ENCODE measurements at regions not wholly inside any gene's neighbourhood (a gene's known extent, or its start where the extent isn't known, plus 50 kb on each side); places are given as distances from the start of the nearest gene placed in this dataset.
A peak's percentile ranks its signal among the peaks of the same experiment; 100 is the strongest.

- Histone ChIP-seq H3K79me2 (ENCODE audit: insufficient read depth, low read length) (no peaks in the 10 kb centered on the region), H3K27me3 (ENCODE audit: insufficient read depth, low read length) (no peaks in the 10 kb centered on the region), H3K4me2 (ENCODE audit: low read length) (peak overlapping the region; percentile 39), H4K20me1 (ENCODE audit: insufficient read depth, low read length) (no peaks in the 10 kb centered on the region), H3K27ac (ENCODE audit: low read depth, low read length) (no peak overlapping the region), H3K9ac (ENCODE audit: low read length) (no peak overlapping the region), H2AFZ (ENCODE audit: low read depth, low read length) (no peak overlapping the region), H3K9me3 (ENCODE audit: insufficient read depth, low read depth, low read length) (no peaks in the 10 kb centered on the region), H3K4me3 (ENCODE audit: insufficient read depth, low read depth, low read length) (no peak overlapping the region), H3K4me1 (ENCODE audit: insufficient read depth, low read length) (peaks cover 16% of the 10 kb centered on the region), H3K36me3 (ENCODE audit: insufficient read depth, low read length) (no peaks in the 10 kb centered on the region)
- Mint-ChIP-seq H3K9me3 (ENCODE audit: unreplicated experiment) (no peaks in the 10 kb centered on the region), H3K27ac (ENCODE audit: unreplicated experiment) (no peak overlapping the region), H3K4me3 (ENCODE audit: unreplicated experiment) (no peak overlapping the region), H3K4me1 (ENCODE audit: low read depth, unreplicated experiment) (peaks cover 16% of the 10 kb centered on the region), H3K36me3 (ENCODE audit: low read depth, unreplicated experiment) (no peaks in the 10 kb centered on the region), H3K27me3 (ENCODE audit: low read depth, unreplicated experiment) (peaks cover 6% of the 10 kb centered on the region)
- TF ChIP-seq CTCF (IDR thresholded peaks at IDR 0.05; ENCODE audit: insufficient read depth, low read depth, low read length), result no peak
- TF ChIP-seq EZH2 (IDR thresholded peaks at IDR 0.05; ENCODE audit: insufficient read depth, low read length), result no peak
- DNase-seq (ENCODE audit: low read depth) (no peak), FAIRE-seq (no peak)
Measured at GRCh38 chr6:163946437-163946836, 531.9 kb downstream of the QKI start.

- TF ChIP-seq CTCF (IDR thresholded peaks at IDR 0.05; ENCODE audit: insufficient read depth, low read depth, low read length), result no peak
- TF ChIP-seq EZH2 (IDR thresholded peaks at IDR 0.05; ENCODE audit: insufficient read depth, low read length), result no peak
- peak overlapping the region; percentile 57 for H2AFZ ChIP-seq (ENCODE audit: low read depth, low read length)
Measured at GRCh38 chr6:163945808-163946207, 531.3 kb downstream of the QKI start.

GRCh38 chr6:163944897-163945296 is 530.4 kb downstream of the QKI start:
- Mint-ChIP-seq H3K27ac (ENCODE audit: unreplicated experiment) (no peak overlapping the region), H3K27me3 (ENCODE audit: low read depth, unreplicated experiment) (peaks cover 6% of the 10 kb centered on the region), H3K4me3 (ENCODE audit: unreplicated experiment) (no peak overlapping the region), H3K4me1 (ENCODE audit: low read depth, unreplicated experiment) (peaks cover 7% of the 10 kb centered on the region), H3K36me3 (ENCODE audit: low read depth, unreplicated experiment) (no peaks in the 10 kb centered on the region), H3K9me3 (ENCODE audit: unreplicated experiment) (no peaks in the 10 kb centered on the region)
- FAIRE-seq (no peak), DNase-seq (ENCODE audit: low read depth) (no peak)
- H3K9ac ChIP-seq (ENCODE audit: low read length), result no peak overlapping the region
- no peak overlapping the region for H3K4me3 ChIP-seq (ENCODE audit: insufficient read depth, low read depth, low read length)
- H4K20me1 ChIP-seq (ENCODE audit: insufficient read depth, low read length), result no peaks in the 10 kb centered on the region
- no peaks in the 10 kb centered on the region for H3K36me3 ChIP-seq (ENCODE audit: insufficient read depth, low read length)
- no peak overlapping the region for H2AFZ ChIP-seq (ENCODE audit: low read depth, low read length)
- H3K27ac ChIP-seq (ENCODE audit: low read depth, low read length), result no peak overlapping the region
- H3K4me2 ChIP-seq (ENCODE audit: low read length), result no peak overlapping the region
- H3K27me3 ChIP-seq (ENCODE audit: insufficient read depth, low read length), result no peaks in the 10 kb centered on the region
- peaks cover 11% of the 10 kb centered on the region for H3K4me1 ChIP-seq (ENCODE audit: insufficient read depth, low read length)
- no peak for TF ChIP-seq CTCF (IDR thresholded peaks at IDR 0.05; ENCODE audit: insufficient read depth, low read depth, low read length)
- no peak for TF ChIP-seq EZH2 (IDR thresholded peaks at IDR 0.05; ENCODE audit: insufficient read depth, low read length)
- H3K9me3 ChIP-seq (ENCODE audit: insufficient read depth, low read depth, low read length), result no peaks in the 10 kb centered on the region
- H3K79me2 ChIP-seq (ENCODE audit: insufficient read depth, low read length), result no peaks in the 10 kb centered on the region

More at GRCh38 chr6:163945808-163946207, 531.3 kb downstream of the QKI start:
- Histone ChIP-seq H3K4me3 (ENCODE audit: insufficient read depth, low read depth, low read length) (no peak overlapping the region), H3K27me3 (ENCODE audit: insufficient read depth, low read length) (no peaks in the 10 kb centered on the region), H3K9ac (ENCODE audit: low read length) (no peak overlapping the region), H3K4me2 (ENCODE audit: low read length) (peak overlapping the region; percentile 39), H3K4me1 (ENCODE audit: insufficient read depth, low read length) (peaks cover 16% of the 10 kb centered on the region), H3K27ac (ENCODE audit: low read depth, low read length) (no peak overlapping the region), H3K9me3 (ENCODE audit: insufficient read depth, low read depth, low read length) (no peaks in the 10 kb centered on the region), H3K36me3 (ENCODE audit: insufficient read depth, low read length) (no peaks in the 10 kb centered on the region), H3K79me2 (ENCODE audit: insufficient read depth, low read length) (no peaks in the 10 kb centered on the region), H4K20me1 (ENCODE audit: insufficient read depth, low read length) (no peaks in the 10 kb centered on the region)
- Mint-ChIP-seq H3K4me1 (ENCODE audit: low read depth, unreplicated experiment) (peaks cover 10% of the 10 kb centered on the region), H3K27ac (ENCODE audit: unreplicated experiment) (no peak overlapping the region), H3K27me3 (ENCODE audit: low read depth, unreplicated experiment) (peaks cover 6% of the 10 kb centered on the region), H3K4me3 (ENCODE audit: unreplicated experiment) (no peak overlapping the region), H3K9me3 (ENCODE audit: unreplicated experiment) (no peaks in the 10 kb centered on the region), H3K36me3 (ENCODE audit: low read depth, unreplicated experiment) (no peaks in the 10 kb centered on the region)
- DNase-seq (ENCODE audit: low read depth) (no peak), FAIRE-seq (no peak)
